Adrenal gland (tissue), 9 donors: ENCODE measurements at regions not wholly inside any gene's neighbourhood (a gene's known extent, or its start where the extent isn't known, plus 50 kb on each side); places are given as distances from the start of the nearest gene placed in this dataset.
"Not testable (repeated sequence)": the region's sequence is repeated elsewhere in the genome, so short reads cannot be mapped to it uniquely, and the experiment has no call there.

Experiments used
- DNase-seq, 7 donors: peaks; one replicate each; pipeline ENCODE4 v3.0.0-alpha.2; 2019 to 2020
- H3K27ac ChIP-seq, 5 donors: fragments of 200-600 bp; sonication (generic) in 4 of 5; 1 replicate in 3 of 5; 2 replicates in 2 of 5; pipeline versions ENCODE4 v1.5.1 to v1.8.0; 2016 to 2020; ENCODE audit warnings: mild to moderate bottlenecking in 1 of 5
- H3K27me3 ChIP-seq: fragments of 200-600 bp; 2 replicates; pipeline ENCODE4 v1.8.0; 2021
- H3K36me3 ChIP-seq, 2 donors: fragments of 200-600 bp; replicated peaks in 1 of 2; 1 replicate in 1 of 2; 2 replicates in 1 of 2; pipeline versions ENCODE4 v1.5.1 to v1.8.0; 2018 to 2022
- H3K4me1 ChIP-seq, 2 donors: fragments of 200-600 bp; replicated peaks in 1 of 2; 1 replicate in 1 of 2; 2 replicates in 1 of 2; pipeline versions ENCODE4 v1.5.1 to v1.8.0; 2018 to 2021
- H3K4me3 ChIP-seq, 4 donors: fragments of 200-600 bp; sonication (generic) in 3 of 4; one replicate each; pipeline ENCODE4 v1.5.1; 2016 to 2018
- H3K9me3 ChIP-seq, 3 donors: fragments of 200-600 bp; sonication (generic) in 1 of 3; replicated peaks in 1 of 3; 1 replicate in 2 of 3; 2 replicates in 1 of 3; pipeline versions ENCODE4 v1.5.1 to v1.8.0; 2016 to 2021
- POLR2A ChIP-seq, 2 donors: fragments of 450-650 bp; IDR thresholded peaks; one replicate each; pipeline ENCODE4 v1.6.1; 2017; ENCODE audit warnings: antibody characterized with exemption in 2 of 2, mild to moderate bottlenecking in 2 of 2, moderate library complexity in 1 of 2
- WGBS, 4 donors: extraction: QIAGEN DNeasy Blood & Tissue Kit in 2 of 4; methylation state at CpG; one replicate each; pipeline versions ENCODE4 v1.1.5 to v1.1.7; 2013 to 2017; 5-methylcytosine and 5-hydroxymethylcytosine counted together
- intact Hi-C, 2 donors: fragments of 100-400 bp; cut with DNase I; formaldehyde crosslinking; loops; one replicate each; pipeline versions ENCODE4 v1.14.1 to v1.15.0; 2022 to 2023
- TF ChIP-seq, protein P1 (sequence below), 6 experiments: fragments of 450-650 bp in 4 of 6; fragments of 200-600 bp in 2 of 6; sonication (generic) in 1 of 6; IDR thresholded peaks; 1 replicate in 5 of 6; 2 replicates in 1 of 6; pipeline versions ENCODE4 v1.5.1 to v1.8.0; 2016 to 2021; ENCODE audit warnings: antibody characterized with exemption in 6 of 6, mild to moderate bottlenecking in 2 of 6, moderate library complexity in 1 of 6
- donor health status: healthy with polysubstance abuse.
- donor health status: Bipolar disorder and iron deficiency.
- donor health status: DM: yes; HTN: yes; CAD: no.
- donor health status: DM: no; HTN: no; CAD: no.
- donor health status: DM: no; HTN: no; CAD: no.

DNA sequence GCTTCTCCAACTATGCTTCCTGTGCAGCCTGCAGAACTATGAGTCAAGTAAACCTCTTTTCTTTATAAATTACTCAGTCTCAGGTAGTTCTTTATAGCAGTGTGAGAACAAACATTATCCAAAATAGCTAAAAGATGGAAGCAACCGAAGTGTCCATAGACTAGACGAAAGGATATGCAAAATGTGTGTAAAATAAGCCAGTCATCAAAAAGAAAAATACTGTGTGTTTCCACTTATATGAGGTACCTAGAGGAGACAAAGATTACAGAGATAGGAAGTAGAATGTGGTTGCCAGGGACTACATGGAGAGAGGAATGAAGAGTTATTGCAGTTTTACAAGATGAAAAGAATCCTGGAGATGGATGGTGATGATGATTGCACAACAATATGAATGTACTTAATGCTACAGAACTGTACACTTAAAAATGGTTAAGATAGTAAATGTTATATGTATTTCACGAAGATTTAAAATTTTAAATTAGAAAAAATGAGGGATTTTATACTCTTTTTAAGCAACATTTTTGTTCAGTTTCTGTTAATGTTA is 99.3 kb upstream of the FN1 start:
- intact Hi-C loops: no loop called here
- 78 to 85% (median 81%) methylated on average over 3 of the region's 3 CpGs for WGBS, 4 donors
- no peak overlapping the region for H3K4me3 ChIP-seq

GRCh38 chr2:215533716-215534115 is 97.8 kb upstream of the FN1 start:
- H3K9me3 ChIP-seq, H3K4me3 ChIP-seq, DNase-seq, H3K27ac ChIP-seq, H3K27me3 ChIP-seq, intact Hi-C loops, H3K36me3 ChIP-seq: not testable (repeated sequence)
- peaks cover 0 to 11% of the 10 kb centered on the region in 2 donors for H3K4me1 ChIP-seq
- WGBS, 4 donors: 91 to 100% (median 93%) methylated on average over 1 to 2 of the region's 2 CpGs

More for the DNA sequence above, 99.3 kb upstream of the FN1 start:
- Histone ChIP-seq H3K27me3 (no peaks in the 10 kb centered on the region), H3K36me3 (no peaks in the 10 kb centered on the region), H3K27ac (no peak overlapping the region), H3K4me1 (peaks cover 0 to 11% of the 10 kb centered on the region in 2 donors), H3K9me3 (no peaks in the 10 kb centered on the region)
- DNase-seq: no peak
- TF ChIP-seq, protein P1, sequence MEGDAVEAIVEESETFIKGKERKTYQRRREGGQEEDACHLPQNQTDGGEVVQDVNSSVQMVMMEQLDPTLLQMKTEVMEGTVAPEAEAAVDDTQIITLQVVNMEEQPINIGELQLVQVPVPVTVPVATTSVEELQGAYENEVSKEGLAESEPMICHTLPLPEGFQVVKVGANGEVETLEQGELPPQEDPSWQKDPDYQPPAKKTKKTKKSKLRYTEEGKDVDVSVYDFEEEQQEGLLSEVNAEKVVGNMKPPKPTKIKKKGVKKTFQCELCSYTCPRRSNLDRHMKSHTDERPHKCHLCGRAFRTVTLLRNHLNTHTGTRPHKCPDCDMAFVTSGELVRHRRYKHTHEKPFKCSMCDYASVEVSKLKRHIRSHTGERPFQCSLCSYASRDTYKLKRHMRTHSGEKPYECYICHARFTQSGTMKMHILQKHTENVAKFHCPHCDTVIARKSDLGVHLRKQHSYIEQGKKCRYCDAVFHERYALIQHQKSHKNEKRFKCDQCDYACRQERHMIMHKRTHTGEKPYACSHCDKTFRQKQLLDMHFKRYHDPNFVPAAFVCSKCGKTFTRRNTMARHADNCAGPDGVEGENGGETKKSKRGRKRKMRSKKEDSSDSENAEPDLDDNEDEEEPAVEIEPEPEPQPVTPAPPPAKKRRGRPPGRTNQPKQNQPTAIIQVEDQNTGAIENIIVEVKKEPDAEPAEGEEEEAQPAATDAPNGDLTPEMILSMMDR (IDR thresholded peaks at IDR 0.05): no peak
- TF ChIP-seq POLR2A (IDR thresholded peaks at IDR 0.05): no peak

DNA sequence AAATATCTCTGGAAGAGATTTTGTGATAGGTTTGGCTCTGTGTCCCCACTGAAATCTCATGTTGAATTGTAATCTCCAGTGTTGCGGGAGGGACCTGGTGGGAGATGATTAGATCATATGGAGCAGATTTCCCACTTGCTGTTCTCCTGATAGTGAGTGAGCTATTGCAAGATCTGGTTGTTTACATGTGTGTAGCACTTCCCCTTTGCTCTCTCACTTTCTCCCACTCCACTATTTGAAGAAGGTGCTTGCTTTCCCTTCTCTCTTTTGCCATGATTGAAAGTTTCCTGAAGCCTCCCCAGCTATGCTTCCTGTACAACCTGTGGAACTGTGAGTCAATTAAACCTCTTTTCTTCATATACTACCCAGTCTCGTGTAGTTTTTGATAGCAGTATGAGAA is 97.0 kb upstream of the FN1 start:
- WGBS, 4 donors: 66 to 86% (median 77%) methylated on average over 2 of the region's 2 CpGs
- H3K4me3 ChIP-seq: no peak overlapping the region
- no peak overlapping the region for H3K27ac ChIP-seq
- no peaks in the 10 kb centered on the region for H3K36me3 ChIP-seq
- no peak for DNase-seq
- peaks cover 0 to 11% of the 10 kb centered on the region in 2 donors for H3K4me1 ChIP-seq
- TF ChIP-seq, protein P1 (IDR thresholded peaks at IDR 0.05): no peak
- no peak for TF ChIP-seq POLR2A (IDR thresholded peaks at IDR 0.05)
- H3K27me3 ChIP-seq: no peaks in the 10 kb centered on the region
- intact Hi-C loops: no loop called here
- no peaks in the 10 kb centered on the region for H3K9me3 ChIP-seq

GRCh38 chr2:215531284-215531683 is 95.4 kb upstream of the FN1 start:
- 41 to 60% (median 52%) methylated on average over 5 of the region's 5 CpGs for WGBS, 4 donors
- no peak for DNase-seq
- intact Hi-C loops: no loop called here

More at GRCh38 chr2:215531284-215531683, 95.4 kb upstream of the FN1 start:
- H3K4me3 ChIP-seq: no peak overlapping the region
- TF ChIP-seq POLR2A (IDR thresholded peaks at IDR 0.05): no peak
- TF ChIP-seq, protein P1 (IDR thresholded peaks at IDR 0.05): no peak
- H3K27me3 ChIP-seq: no peaks in the 10 kb centered on the region
- no peaks in the 10 kb centered on the region for H3K36me3 ChIP-seq
- no peak overlapping the region for H3K27ac ChIP-seq
- no peaks in the 10 kb centered on the region for H3K4me1 ChIP-seq
- no peaks in the 10 kb centered on the region for H3K9me3 ChIP-seq
